Activated B cell treated with CpG ODN at 0.5 μM for 24 hours (primary cell): ENCODE measurements at regions not wholly inside any gene's neighbourhood (a gene's known extent, or its start where the extent isn't known, plus 50 kb on each side); places are given as distances from the start of the nearest gene placed in this dataset.
"Not testable (repeated sequence)": the region's sequence is repeated elsewhere in the genome, so short reads cannot be mapped to it uniquely, and the experiment has no call there.

ENCODE experiments used
- ATAC-seq: fragments of 200-7000 bp; cut with Tn5 transposase; one replicate; pipeline ENCODE4 v1.10.0; 2021; ENCODE audit warnings: low read depth, mild to moderate bottlenecking, moderate library complexity
- CTCF ChIA-PET: fragments of 350-600 bp; sonication (Branson Sonifier 250); formaldehyde crosslinking; loops from one replicate; lab custom pipeline; 2021; ENCODE audit warnings: antibody characterized with exemption; lab: Charles Lee
- POLR2A ChIA-PET: fragments of 350-600 bp; sonication (Branson Sonifier 250); formaldehyde crosslinking; loops from one replicate; lab custom pipeline; 2021; ENCODE audit warnings: antibody characterized with exemption; lab: Charles Lee
- DNase-seq: peaks from one replicate; pipeline ENCODE4 v3.0.0; 2022
- H3K27ac Mint-ChIP-seq: one replicate; pipeline ENCODE4 v1.8.0; 2020; ENCODE audit warnings: mixed read lengths
- H3K27me3 Mint-ChIP-seq: one replicate; pipeline ENCODE4 v1.8.0; 2021; ENCODE audit warnings: mixed read lengths
- H3K36me3 Mint-ChIP-seq: one replicate; pipeline ENCODE4 v1.8.0; 2021; ENCODE audit warnings: low read depth, mixed read lengths
- H3K4me1 Mint-ChIP-seq: one replicate; pipeline ENCODE4 v1.8.0; 2021; ENCODE audit warnings: mixed read lengths
- H3K4me3 Mint-ChIP-seq: one replicate; pipeline ENCODE4 v1.8.0; 2020; ENCODE audit warnings: mild to moderate bottlenecking, mixed read lengths
- H3K9me3 Mint-ChIP-seq: one replicate; pipeline ENCODE4 v1.8.0; 2020; ENCODE audit warnings: mixed read lengths
- intact Hi-C: fragments of 100-400 bp; cut with micrococcal nuclease; formaldehyde crosslinking; loops from one replicate; pipeline ENCODE4 v1.15.1; 2024
- TF ChIP-seq, protein P1 (sequence below): fragments of 200-600 bp; IDR thresholded peaks from one replicate; pipeline ENCODE4 v1.8.0; 2022; ENCODE audit warnings: antibody characterized with exemption, mild to moderate bottlenecking

DNA sequence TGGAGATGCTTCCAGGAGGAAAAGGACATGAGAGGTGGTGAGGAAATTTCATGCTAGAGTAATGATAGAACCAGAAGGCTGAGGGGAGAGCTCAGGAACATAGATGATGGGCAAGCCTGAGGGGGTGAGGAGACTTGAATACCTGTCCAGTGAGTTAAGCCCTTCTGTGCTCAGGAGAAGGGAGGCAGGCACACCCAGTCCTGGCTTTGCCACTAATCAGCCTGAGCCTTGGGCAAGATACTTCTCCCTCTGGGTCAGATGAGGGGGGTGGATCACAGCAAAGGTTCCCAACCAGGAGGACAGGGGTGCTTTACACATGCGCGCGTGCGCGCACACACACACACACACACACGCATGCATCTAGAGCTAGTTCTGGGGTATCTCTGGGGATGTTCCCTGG lies 60.5 kb upstream of the KCNK12 start:
- intact Hi-C loops = no loop called here
- POLR2A ChIA-PET = interaction anchor here (1.4 kb wide), 1 partner anchor 23 kb away, joined by 4 read pairs; no protein-coding TSS in a partner anchor
- TF ChIP-seq, protein P1, sequence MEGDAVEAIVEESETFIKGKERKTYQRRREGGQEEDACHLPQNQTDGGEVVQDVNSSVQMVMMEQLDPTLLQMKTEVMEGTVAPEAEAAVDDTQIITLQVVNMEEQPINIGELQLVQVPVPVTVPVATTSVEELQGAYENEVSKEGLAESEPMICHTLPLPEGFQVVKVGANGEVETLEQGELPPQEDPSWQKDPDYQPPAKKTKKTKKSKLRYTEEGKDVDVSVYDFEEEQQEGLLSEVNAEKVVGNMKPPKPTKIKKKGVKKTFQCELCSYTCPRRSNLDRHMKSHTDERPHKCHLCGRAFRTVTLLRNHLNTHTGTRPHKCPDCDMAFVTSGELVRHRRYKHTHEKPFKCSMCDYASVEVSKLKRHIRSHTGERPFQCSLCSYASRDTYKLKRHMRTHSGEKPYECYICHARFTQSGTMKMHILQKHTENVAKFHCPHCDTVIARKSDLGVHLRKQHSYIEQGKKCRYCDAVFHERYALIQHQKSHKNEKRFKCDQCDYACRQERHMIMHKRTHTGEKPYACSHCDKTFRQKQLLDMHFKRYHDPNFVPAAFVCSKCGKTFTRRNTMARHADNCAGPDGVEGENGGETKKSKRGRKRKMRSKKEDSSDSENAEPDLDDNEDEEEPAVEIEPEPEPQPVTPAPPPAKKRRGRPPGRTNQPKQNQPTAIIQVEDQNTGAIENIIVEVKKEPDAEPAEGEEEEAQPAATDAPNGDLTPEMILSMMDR = no peak
- no peaks in the 10 kb centered on the region for H3K36me3 Mint-ChIP-seq
- CTCF ChIA-PET = no interaction called here
- H3K4me3 Mint-ChIP-seq = no peak overlapping the region
- DNase-seq (no peak), ATAC-seq (no peak)
- no peaks in the 10 kb centered on the region for H3K9me3 Mint-ChIP-seq
- H3K4me1 Mint-ChIP-seq = peaks cover 4% of the 10 kb centered on the region
- no peaks in the 10 kb centered on the region for H3K27me3 Mint-ChIP-seq
- no peak overlapping the region for H3K27ac Mint-ChIP-seq

DNA sequence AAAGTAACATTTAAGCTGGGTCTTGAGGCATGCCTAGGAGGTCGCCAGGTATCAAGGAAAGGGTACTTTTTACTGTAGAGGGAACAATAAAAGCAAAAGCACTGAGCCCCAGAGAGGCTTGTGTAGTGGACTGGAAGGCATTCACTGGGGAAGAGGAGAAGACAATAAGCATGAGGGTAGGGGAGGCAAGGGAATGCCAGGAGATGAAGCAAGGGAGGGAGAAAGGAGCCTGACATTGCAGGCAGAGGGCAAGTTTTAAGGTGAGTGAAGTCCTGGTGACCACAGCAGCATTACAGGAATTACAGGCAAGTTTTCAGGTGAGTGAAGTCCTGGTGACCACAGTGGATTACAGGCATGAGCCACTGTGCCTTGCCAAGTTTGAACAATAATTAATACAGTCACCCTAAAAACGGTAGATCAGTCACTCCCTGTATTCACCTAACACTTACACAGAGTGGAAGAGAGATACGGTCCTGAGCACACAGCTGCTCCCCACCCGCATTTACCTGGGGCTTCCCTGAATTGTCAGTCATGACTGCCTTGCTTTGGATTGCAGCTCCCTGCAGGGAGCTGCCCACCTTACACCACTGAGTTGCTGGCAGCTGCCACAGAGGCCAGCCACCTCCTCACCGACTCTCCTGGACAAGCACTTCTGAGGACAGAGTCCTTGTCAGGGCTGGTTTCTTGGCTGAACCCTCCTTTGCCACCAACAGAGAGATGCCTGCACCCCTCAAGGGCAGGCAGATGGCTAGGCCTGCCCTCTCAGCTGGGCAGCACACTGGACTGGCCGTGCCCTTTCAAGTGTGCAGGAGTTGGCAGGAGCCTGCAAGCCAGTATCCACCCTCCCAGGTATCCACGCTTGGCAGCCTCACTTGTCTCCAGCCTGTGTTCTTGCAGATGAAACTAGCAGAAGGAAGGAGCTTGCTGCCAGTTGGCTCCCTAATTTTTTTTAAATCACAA lies 59.0 kb upstream of the KCNK12 start:
- no peaks in the 10 kb centered on the region for H3K27me3 Mint-ChIP-seq
- H3K36me3 Mint-ChIP-seq = no peaks in the 10 kb centered on the region
- CTCF ChIA-PET = no interaction called here
- POLR2A ChIA-PET = no interaction called here
- intact Hi-C loops = no loop called here
- H3K27ac Mint-ChIP-seq = no peak overlapping the region
- peaks cover 1% of the 10 kb centered on the region for H3K4me1 Mint-ChIP-seq
- DNase-seq (no peak), ATAC-seq (no peak)
- H3K4me3 Mint-ChIP-seq = no peak overlapping the region
- TF ChIP-seq, protein P1 = no peak
- no peaks in the 10 kb centered on the region for H3K9me3 Mint-ChIP-seq

DNA sequence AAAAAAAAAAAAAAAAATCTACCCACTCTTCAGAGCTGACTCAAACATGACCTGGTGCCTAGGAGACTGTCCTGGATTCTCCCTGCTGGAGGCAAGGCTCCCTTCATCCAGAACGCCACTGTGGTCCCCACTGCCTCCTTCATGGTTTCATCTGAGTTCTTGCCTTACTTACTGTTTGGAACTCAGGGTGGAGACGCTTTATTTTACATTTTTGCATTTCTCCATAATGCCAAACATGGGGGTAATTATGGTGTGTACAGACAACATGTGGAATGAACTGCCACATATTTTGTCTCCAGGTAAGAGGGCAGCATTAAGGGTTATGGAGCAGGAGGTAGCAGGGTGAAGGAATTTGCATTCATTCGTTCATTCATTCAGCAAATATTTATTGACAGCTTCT lies 58.1 kb upstream of the KCNK12 start:
- no peaks in the 10 kb centered on the region for H3K36me3 Mint-ChIP-seq
- TF ChIP-seq, protein P1 = no peak
- peaks cover 6% of the 10 kb centered on the region for H3K4me1 Mint-ChIP-seq
- DNase-seq = no peak
- no peaks in the 10 kb centered on the region for H3K27me3 Mint-ChIP-seq
- H3K9me3 Mint-ChIP-seq = no peaks in the 10 kb centered on the region
- no peak overlapping the region for H3K4me3 Mint-ChIP-seq
- ChIA-PET CTCF (no interaction called here), POLR2A (no interaction called here)
- intact Hi-C loops = no loop called here
- H3K27ac Mint-ChIP-seq = no peak overlapping the region
- no peak for ATAC-seq

DNA sequence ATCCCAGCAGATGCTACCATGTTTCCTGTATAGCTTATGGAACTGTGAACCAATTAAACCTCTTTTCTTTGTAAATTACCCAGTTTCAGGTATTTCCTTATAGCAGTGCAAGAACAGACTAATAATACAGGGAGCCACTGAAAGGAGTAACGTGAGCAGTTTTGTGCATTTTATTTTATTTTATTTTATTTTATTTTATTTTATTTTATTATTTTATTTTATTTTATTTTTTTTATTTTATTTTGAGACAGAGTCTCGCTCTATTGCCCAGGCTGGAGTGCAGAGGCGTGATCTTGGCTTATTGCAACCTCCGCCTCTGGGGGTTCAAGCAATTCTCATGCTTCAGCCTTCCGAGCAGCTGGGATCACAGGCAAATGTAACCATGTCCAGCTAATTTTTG lies 55.9 kb upstream of the KCNK12 start:
- DNase-seq = no peak
- H3K9me3 Mint-ChIP-seq = no peaks in the 10 kb centered on the region
- ChIA-PET CTCF (no interaction called here), POLR2A (no interaction called here)
- H3K36me3 Mint-ChIP-seq = no peaks in the 10 kb centered on the region
- intact Hi-C loops = no loop called here
- ATAC-seq = no peak
- TF ChIP-seq, protein P1 = no peak
- peaks cover 16% of the 10 kb centered on the region for H3K4me1 Mint-ChIP-seq
- H3K27ac Mint-ChIP-seq = no peak overlapping the region
- H3K4me3 Mint-ChIP-seq = no peak overlapping the region
- H3K27me3 Mint-ChIP-seq = no peaks in the 10 kb centered on the region

DNA sequence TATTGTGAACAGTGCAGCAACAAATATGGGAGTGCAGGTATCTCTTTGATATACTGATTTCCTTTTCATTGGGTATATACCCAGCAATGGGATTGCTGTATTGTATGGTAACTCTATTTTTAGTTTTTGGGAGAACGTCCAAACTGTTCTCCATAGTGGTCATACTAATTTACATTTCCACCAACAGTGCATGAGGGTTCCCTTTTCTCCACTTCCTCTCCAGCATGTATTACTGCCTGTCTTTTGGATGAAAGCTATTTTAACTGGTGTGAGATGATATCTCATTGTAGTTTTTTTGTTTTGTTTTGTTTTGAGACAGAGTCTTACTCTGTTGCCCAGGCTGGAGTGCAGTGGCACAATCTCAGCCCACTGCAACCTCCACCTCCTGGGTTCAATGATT lies 52.4 kb upstream of the KCNK12 start:
- intact Hi-C loops, H3K27ac Mint-ChIP-seq, H3K9me3 Mint-ChIP-seq, DNase-seq, ATAC-seq, H3K27me3 Mint-ChIP-seq, H3K4me3 Mint-ChIP-seq, H3K36me3 Mint-ChIP-seq, CTCF ChIA-PET: not testable (repeated sequence)
- POLR2A ChIA-PET = interaction anchor here (0.6 kb wide), 1 partner anchor 72 kb away, joined by 5 read pairs; no protein-coding TSS in a partner anchor
- peaks cover 16% of the 10 kb centered on the region for H3K4me1 Mint-ChIP-seq
